ENCODE measurements at regions not wholly inside any gene's neighbourhood (a gene's known extent, or its start where the extent isn't known, plus 50 kb on each side); places are given as distances from the start of the nearest gene placed in this dataset.

GRCh38 chr13:107222597-107222996 lies 654.7 kb upstream of the ARGLU1 start:
- DNase-seq = peak; percentile 17

- no peak for DNase-seq
Observed at GRCh38 chr13:107220245-107220644, 652.3 kb upstream of the ARGLU1 start.

GRCh38 chr13:107217251-107217650 lies 649.3 kb upstream of the ARGLU1 start:
- DNase-seq = peak; percentile 71

- DNase-seq = peak; percentile 28
Observed at GRCh38 chr13:107216046-107216755, 648.3 kb upstream of the ARGLU1 start.

- peak; percentile 96 for DNase-seq
Observed at GRCh38 chr13:107211073-107211472, 643.1 kb upstream of the ARGLU1 start.

GRCh38 chr13:107210723-107211030 lies 642.7 kb upstream of the ARGLU1 start:
- peak; percentile 85 for DNase-seq

GRCh38 chr13:107209824-107210722 lies 642.1 kb upstream of the ARGLU1 start:
- no peak for DNase-seq

GRCh38 chr13:107208889-107209288 lies 641.0 kb upstream of the ARGLU1 start:
- peak; percentile 21 for DNase-seq

GRCh38 chr13:107205318-107206104 lies 637.6 kb upstream of the ARGLU1 start:
- peak; percentile 80 for DNase-seq

- peak; percentile 51 for DNase-seq
Observed at GRCh38 chr13:107203146-107203847, 635.4 kb upstream of the ARGLU1 start.

GRCh38 chr13:107202371-107203023 lies 634.6 kb upstream of the ARGLU1 start:
- peak; percentile 27 for DNase-seq

GRCh38 chr13:107200491-107200890 lies 632.6 kb upstream of the ARGLU1 start:
- no peak for DNase-seq

- DNase-seq = peak; percentile 96
Observed at GRCh38 chr13:107192289-107192688, 624.4 kb upstream of the ARGLU1 start.

- DNase-seq = no peak
Observed at GRCh38 chr13:107190065-107190464, 622.1 kb upstream of the ARGLU1 start.

- DNase-seq = no peak
Observed at GRCh38 chr13:107185889-107186288, 618.0 kb upstream of the ARGLU1 start.

GRCh38 chr13:107170270-107170931 lies 602.5 kb upstream of the ARGLU1 start:
- DNase-seq = no peak

- no peak for DNase-seq
Observed at GRCh38 chr13:107157271-107157670, 589.3 kb upstream of the ARGLU1 start.

GRCh38 chr13:107144432-107144831 lies 576.5 kb upstream of the ARGLU1 start:
- no peak for DNase-seq

GRCh38 chr13:107141767-107142166 lies 573.8 kb upstream of the ARGLU1 start:
- no peak for DNase-seq

GRCh38 chr13:107139006-107139405 lies 571.1 kb upstream of the ARGLU1 start:
- no peak for DNase-seq

- no peak for DNase-seq
Observed at GRCh38 chr13:107138486-107138885, 570.5 kb upstream of the ARGLU1 start.

- no peak for DNase-seq
Observed at GRCh38 chr13:107133950-107134349, 566.0 kb upstream of the ARGLU1 start.
